A673 (cell line): ENCODE measurements at regions not wholly inside any gene's neighbourhood (a gene's known extent, or its start where the extent isn't known, plus 50 kb on each side); places are given as distances from the start of the nearest gene placed in this dataset.

Experiments used
- BruUV-seq: library from RNA; stranded (reverse); fragments of 400-500 nt; replicated peaks from 2 replicates; lab custom pipeline; 2021; lab: Mats Ljungman, UMichigan
- CTCF ChIA-PET: fragments of 300-600 bp; sonication (Branson Sonifier 250); formaldehyde crosslinking; loops from one replicate; lab custom pipeline; 2022; ENCODE audit warnings: antibody characterized with exemption; lab: Charles Lee
- POLR2A ChIA-PET: fragments of 300-600 bp; sonication (Branson Sonifier 250); formaldehyde crosslinking; loops from one replicate; lab custom pipeline; 2022; ENCODE audit warnings: antibody characterized with exemption; ENCODE audit not compliant: low non-redundant PET; lab: Charles Lee
- DNase-seq: peaks from one replicate; pipeline ENCODE4 v3.0.0-alpha.2; 2015; ENCODE audit warnings: low spot score
- H3K27ac ChIP-seq: fragments of 200-600 bp; sonication (generic); 2 replicates; pipeline ENCODE4 v1.5.1; 2016; ENCODE audit warnings: mixed run types, low read depth, mild to moderate bottlenecking, mixed read lengths, antibody characterized with exemption, low read length; ENCODE audit not compliant: poor library complexity, severe bottlenecking
- H3K27me3 ChIP-seq: fragments of 200-600 bp; sonication (generic); replicated peaks from 2 replicates; pipeline ENCODE4 v1.6.1; 2017; ENCODE audit warnings: mixed run types, low read depth, mild to moderate bottlenecking, mixed read lengths, antibody characterized with exemption, low read length; ENCODE audit not compliant: insufficient read depth, poor library complexity
- H3K36me3 ChIP-seq: fragments of 200-600 bp; sonication (generic); 2 replicates; pipeline ENCODE4 v1.6.1; 2016; ENCODE audit warnings: mixed run types, mild to moderate bottlenecking, mixed read lengths, antibody characterized with exemption, low read length; ENCODE audit not compliant: insufficient read depth, poor library complexity, severe bottlenecking
- H3K4me1 ChIP-seq: fragments of 200-600 bp; sonication (generic); 2 replicates; pipeline ENCODE4 v1.6.1; 2017; ENCODE audit warnings: mixed run types, mild to moderate bottlenecking, mixed read lengths, antibody characterized with exemption, low read length; ENCODE audit not compliant: insufficient read depth, poor library complexity, severe bottlenecking
- H3K4me3 ChIP-seq: fragments of 200-600 bp; sonication (generic); 2 replicates; pipeline ENCODE4 v1.5.1; 2016; ENCODE audit warnings: low read depth, mixed run types, mild to moderate bottlenecking, mixed read lengths, low read length; ENCODE audit not compliant: poor library complexity, severe bottlenecking
- H3K9me3 ChIP-seq: fragments of 200-600 bp; sonication (generic); 2 replicates; pipeline ENCODE4 v1.6.1; 2016; ENCODE audit warnings: mixed run types, low read depth, mild to moderate bottlenecking, mixed read lengths, antibody characterized with exemption, low read length; ENCODE audit not compliant: poor library complexity, severe bottlenecking
- CTCF ChIP-seq: fragments of 300-800, 200-600 bp; sonication (generic); conservative IDR thresholded peaks from 2 replicates; pipeline ENCODE4 v1.5.1; 2017; ENCODE audit warnings: low read depth, mild to moderate bottlenecking, antibody characterized with exemption, low read length, moderate library complexity, mixed read lengths
- EZH2 ChIP-seq: fragments of 200-600 bp; sonication (generic); IDR thresholded peaks from 2 replicates; pipeline ENCODE4 v1.6.1; 2017; ENCODE audit warnings: borderline replicate concordance, low read depth, mild to moderate bottlenecking, mixed read lengths, antibody characterized with exemption, low read length; ENCODE audit not compliant: poor library complexity, severe bottlenecking
- intact Hi-C: fragments of 100-400 bp; cut with micrococcal nuclease; formaldehyde crosslinking; loops from one replicate; pipeline ENCODE4 v1.10.0; 2022; ENCODE audit not compliant: unreplicated experiment

- Histone ChIP-seq H3K27me3 (no peaks in the 10 kb centered on the region), H3K9me3 (no peaks in the 10 kb centered on the region), H3K36me3 (no peaks in the 10 kb centered on the region), H3K4me1 (no peaks in the 10 kb centered on the region), H3K4me3 (no peak overlapping the region), H3K27ac (no peak overlapping the region)
- intact Hi-C loops: no loop called here
- ChIA-PET CTCF (no interaction called here), POLR2A (no interaction called here)
- no peak for TF ChIP-seq EZH2
- TF ChIP-seq CTCF: no peak
- DNase-seq: no peak
- BruUV-seq: no TSS peak
Measured at GRCh38 chr4:124468360-124468759, 244.2 kb downstream of the ANKRD50 start.

GRCh38 chr4:124469981-124470380, 242.6 kb downstream of the ANKRD50 start:
- intact Hi-C loops: no loop called here
- no TSS peak for BruUV-seq
- Histone ChIP-seq H3K4me1 (no peaks in the 10 kb centered on the region), H3K36me3 (no peaks in the 10 kb centered on the region), H3K27me3 (no peaks in the 10 kb centered on the region), H3K4me3 (no peak overlapping the region), H3K27ac (no peak overlapping the region), H3K9me3 (no peaks in the 10 kb centered on the region)
- DNase-seq: no peak
- TF ChIP-seq CTCF (no peak), EZH2 (no peak)
- ChIA-PET CTCF (no interaction called here), POLR2A (interaction anchor here (0.7 kb wide), 1 partner anchor 142 kb away, joined by 3 read pairs; no protein-coding TSS in a partner anchor)

- Histone ChIP-seq H3K27ac (no peak overlapping the region), H3K4me3 (no peak overlapping the region), H3K27me3 (no peaks in the 10 kb centered on the region), H3K4me1 (peaks cover 10% of the 10 kb centered on the region), H3K36me3 (no peaks in the 10 kb centered on the region), H3K9me3 (no peaks in the 10 kb centered on the region)
- BruUV-seq: no TSS peak
- TF ChIP-seq CTCF: no peak
- TF ChIP-seq EZH2: no peak
- ChIA-PET POLR2A (no interaction called here), CTCF (no interaction called here)
- intact Hi-C loops: no loop called here
- DNase-seq: peak; percentile 72
Measured at GRCh38 chr4:124478470-124478869, 234.1 kb downstream of the ANKRD50 start.
